ENCODE measurements at regions not wholly inside any gene's neighbourhood (a gene's known extent, or its start where the extent isn't known, plus 50 kb on each side); places are given as distances from the start of the nearest gene placed in this dataset.

- no peak for DNase-seq (ENCODE audit: low read depth)
Measured at GRCh38 chr5:29079771-29080170, 2041.4 kb upstream of the CDH9 start.

GRCh38 chr5:29077451-29077850, 2039.1 kb upstream of the CDH9 start:
- peak; percentile 67 for DNase-seq (ENCODE audit: low read depth)

GRCh38 chr5:29069104-29069402, 2030.7 kb upstream of the CDH9 start:
- no peak for DNase-seq (ENCODE audit: low read depth)

GRCh38 chr5:29061381-29061780, 2023.0 kb upstream of the CDH9 start:
- no peak for DNase-seq (ENCODE audit: low read depth)

GRCh38 chr5:29054694-29055093, 2016.3 kb upstream of the CDH9 start:
- no peak for DNase-seq (ENCODE audit: low read depth)

- DNase-seq (ENCODE audit: low read depth) = no peak
Measured at GRCh38 chr5:29054282-29054681, 2015.9 kb upstream of the CDH9 start.

- no peak for DNase-seq (ENCODE audit: low read depth)
Measured at GRCh38 chr5:29051509-29051908, 2013.1 kb upstream of the CDH9 start.

GRCh38 chr5:29042152-29042551, 2003.8 kb upstream of the CDH9 start:
- DNase-seq (ENCODE audit: low read depth) = no peak

- no peak for DNase-seq (ENCODE audit: low read depth)
Measured at GRCh38 chr5:29040404-29040803, 2002.0 kb upstream of the CDH9 start.

- DNase-seq (ENCODE audit: low read depth) = no peak
Measured at GRCh38 chr5:29039994-29040393, 2001.6 kb upstream of the CDH9 start.

- DNase-seq (ENCODE audit: low read depth) = no peak
Measured at GRCh38 chr5:29037716-29038115, 1999.3 kb upstream of the CDH9 start.

- DNase-seq (ENCODE audit: low read depth) = no peak
Measured at GRCh38 chr5:29024052-29024451, 1985.7 kb upstream of the CDH9 start.

- DNase-seq (ENCODE audit: low read depth) = no peak
Measured at GRCh38 chr5:29023541-29023940, 1985.2 kb upstream of the CDH9 start.

GRCh38 chr5:29017501-29017900, 1979.1 kb upstream of the CDH9 start:
- no peak for DNase-seq (ENCODE audit: low read depth)

GRCh38 chr5:29016067-29016466, 1977.7 kb upstream of the CDH9 start:
- no peak for DNase-seq (ENCODE audit: low read depth)

- DNase-seq (ENCODE audit: low read depth) = no peak
Measured at GRCh38 chr5:29015523-29015922, 1977.1 kb upstream of the CDH9 start.

- DNase-seq (ENCODE audit: low read depth) = peak; percentile 30
Measured at GRCh38 chr5:29005386-29005785, 1967.0 kb upstream of the CDH9 start.

GRCh38 chr5:29002481-29002880, 1964.1 kb upstream of the CDH9 start:
- DNase-seq (ENCODE audit: low read depth) = no peak

- DNase-seq (ENCODE audit: low read depth) = no peak
Measured at GRCh38 chr5:29001666-29002065, 1963.3 kb upstream of the CDH9 start.

GRCh38 chr5:28984639-28985038, 1946.3 kb upstream of the CDH9 start:
- no peak for DNase-seq (ENCODE audit: low read depth)

- DNase-seq (ENCODE audit: low read depth) = no peak
Measured at GRCh38 chr5:28975508-28975907, 1937.1 kb upstream of the CDH9 start.

- DNase-seq (ENCODE audit: low read depth) = no peak
Measured at GRCh38 chr5:28967848-28968247, 1929.5 kb upstream of the CDH9 start.

GRCh38 chr5:28961816-28962215, 1923.4 kb upstream of the CDH9 start:
- no peak for DNase-seq (ENCODE audit: low read depth)

- no peak for DNase-seq (ENCODE audit: low read depth)
Measured at GRCh38 chr5:28958581-28958980, 1920.2 kb upstream of the CDH9 start.

GRCh38 chr5:28957450-28957849, 1919.1 kb upstream of the CDH9 start:
- no peak for DNase-seq (ENCODE audit: low read depth)
